ENCODE measurements at regions not wholly inside any gene's neighbourhood (a gene's known extent, or its start where the extent isn't known, plus 50 kb on each side); places are given as distances from the start of the nearest gene placed in this dataset.

GRCh38 chr12:132429946-132430643, 59.9 kb upstream of the FBRSL1 start:
- H3K36me3 Mint-ChIP-seq (ENCODE audit: low read depth): no peaks in the 10 kb centered on the region
- H3K27me3 Mint-ChIP-seq (ENCODE audit: insufficient read depth): no peaks in the 10 kb centered on the region
- H3K4me3 Mint-ChIP-seq: peak overlapping the region; percentile 62
- H3K27ac Mint-ChIP-seq: peak overlapping the region; percentile 40
- intact Hi-C loops (cut with micrococcal nuclease): loop anchor here (1.0 to 2.0 kb wide), 2 partner anchors 15 to 60 kb away; partner anchors contain the start of gene FBRSL1
- DNase-seq (ENCODE audit: low spot score): peak; percentile 66
- peaks cover 6% of the 10 kb centered on the region for H3K9me3 Mint-ChIP-seq
- peaks cover 25% of the 10 kb centered on the region for H3K4me1 Mint-ChIP-seq (ENCODE audit: low read depth)

- H3K4me3 Mint-ChIP-seq: no peak overlapping the region
- H3K27me3 Mint-ChIP-seq (ENCODE audit: insufficient read depth): no peaks in the 10 kb centered on the region
- no peak for DNase-seq (ENCODE audit: low spot score)
- intact Hi-C loops (cut with micrococcal nuclease): no loop called here
- peaks cover 11% of the 10 kb centered on the region for H3K9me3 Mint-ChIP-seq
- H3K36me3 Mint-ChIP-seq (ENCODE audit: low read depth): no peaks in the 10 kb centered on the region
- peaks cover 22% of the 10 kb centered on the region for H3K4me1 Mint-ChIP-seq (ENCODE audit: low read depth)
- no peak overlapping the region for H3K27ac Mint-ChIP-seq
These were observed 60.4 kb upstream of the FBRSL1 start for GRCh38 chr12:132429602-132429945.

DNA sequence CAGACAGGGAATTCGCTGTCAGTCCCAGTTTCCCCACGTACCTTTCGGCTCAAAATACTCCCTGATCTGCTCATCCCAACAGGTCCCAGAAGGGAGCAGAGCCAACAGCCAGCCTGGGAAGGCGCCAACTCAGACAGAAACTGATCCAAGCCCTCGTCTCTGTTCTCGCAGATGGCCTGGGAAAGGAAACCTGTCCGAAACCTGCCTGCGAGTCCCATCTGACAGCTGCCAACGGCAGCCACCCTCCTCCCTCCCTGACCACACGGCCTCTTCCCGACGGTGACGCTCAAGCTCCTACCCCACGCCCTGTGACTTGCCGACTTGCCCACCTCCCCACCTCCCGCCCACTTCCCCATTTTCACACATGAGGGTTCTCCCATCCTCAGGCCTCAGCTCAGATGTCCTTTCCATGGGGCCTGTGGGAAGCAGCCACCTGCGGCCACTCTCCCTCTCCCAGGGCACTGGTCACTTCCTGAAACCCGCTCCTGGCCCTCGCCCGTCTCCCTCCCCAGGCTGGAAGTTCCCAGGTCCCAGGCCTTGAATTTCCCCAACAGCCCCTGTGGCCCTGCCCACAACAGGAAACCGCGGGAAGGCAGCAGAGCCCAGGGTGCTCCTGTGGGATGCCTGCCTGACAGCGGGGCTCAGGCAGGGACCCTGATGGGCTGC, 60.9 kb upstream of the FBRSL1 start:
- intact Hi-C loops (cut with micrococcal nuclease): no loop called here
- Mint-ChIP-seq H3K9me3 (peaks cover 11% of the 10 kb centered on the region), H3K27ac (no peak overlapping the region), H3K27me3 (ENCODE audit: insufficient read depth) (no peaks in the 10 kb centered on the region), H3K4me1 (ENCODE audit: low read depth) (peaks cover 20% of the 10 kb centered on the region), H3K4me3 (no peak overlapping the region), H3K36me3 (ENCODE audit: low read depth) (no peaks in the 10 kb centered on the region)
- no peak for DNase-seq (ENCODE audit: low spot score)

DNA sequence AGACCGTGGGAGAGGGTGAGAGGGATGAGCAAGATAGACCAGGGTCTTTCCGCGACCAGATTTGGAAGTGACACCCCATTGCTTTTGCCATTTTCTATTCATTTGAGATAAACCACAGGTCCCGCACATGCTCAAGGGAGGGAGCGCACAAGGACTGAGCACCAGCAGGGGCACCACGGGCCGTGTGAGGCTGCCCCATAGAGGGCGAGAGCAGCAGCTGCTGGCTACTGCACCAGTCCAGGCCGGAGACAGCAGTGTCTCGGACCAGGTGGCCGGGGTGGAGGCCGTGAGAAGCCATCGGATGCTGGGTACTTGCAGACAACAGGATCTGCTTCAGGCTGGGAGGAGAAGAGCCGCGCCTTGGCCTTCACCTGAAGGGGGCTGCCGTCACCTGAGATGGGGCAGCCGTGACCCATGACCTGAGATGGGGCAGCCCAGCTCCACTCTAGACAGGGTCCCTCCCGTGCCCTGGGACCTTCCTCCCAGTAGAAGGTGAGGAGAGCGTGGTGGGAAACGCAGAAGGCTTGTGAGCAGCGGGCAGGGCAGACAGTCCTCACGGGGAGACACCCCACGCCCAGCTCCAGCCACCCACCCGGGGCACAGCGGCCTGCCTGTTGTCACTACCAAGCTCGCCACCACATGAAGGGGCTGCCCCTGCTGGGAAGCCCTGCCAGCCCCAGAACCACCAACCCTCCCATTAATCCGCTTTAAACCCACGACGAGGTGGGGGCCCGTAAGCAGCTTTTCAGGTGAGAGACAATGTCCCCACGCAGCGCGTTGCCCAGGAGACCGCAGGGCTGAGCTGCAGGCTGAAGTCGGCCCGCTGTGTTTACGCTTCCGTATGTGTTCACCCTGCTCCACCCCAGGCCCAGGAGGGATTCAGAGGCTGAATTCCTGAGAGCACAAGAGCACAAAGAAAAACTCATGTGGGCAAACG, 61.7 kb upstream of the FBRSL1 start:
- no peak overlapping the region for H3K4me3 Mint-ChIP-seq
- DNase-seq (ENCODE audit: low spot score): no peak
- peaks cover 11% of the 10 kb centered on the region for H3K9me3 Mint-ChIP-seq
- H3K4me1 Mint-ChIP-seq (ENCODE audit: low read depth): peaks cover 17% of the 10 kb centered on the region
- H3K27me3 Mint-ChIP-seq (ENCODE audit: insufficient read depth): no peaks in the 10 kb centered on the region
- intact Hi-C loops (cut with micrococcal nuclease): no loop called here
- no peaks in the 10 kb centered on the region for H3K36me3 Mint-ChIP-seq (ENCODE audit: low read depth)
- H3K27ac Mint-ChIP-seq: no peak overlapping the region

- H3K36me3 Mint-ChIP-seq (ENCODE audit: low read depth): no peaks in the 10 kb centered on the region
- intact Hi-C loops (cut with micrococcal nuclease): no loop called here
- peaks cover 23% of the 10 kb centered on the region for H3K4me1 Mint-ChIP-seq (ENCODE audit: low read depth)
- H3K9me3 Mint-ChIP-seq: peaks cover 11% of the 10 kb centered on the region
- DNase-seq (ENCODE audit: low spot score): no peak
- H3K4me3 Mint-ChIP-seq: no peak overlapping the region
- H3K27me3 Mint-ChIP-seq (ENCODE audit: insufficient read depth): no peaks in the 10 kb centered on the region
- no peak overlapping the region for H3K27ac Mint-ChIP-seq
These were observed 62.7 kb upstream of the FBRSL1 start for GRCh38 chr12:132427174-132427768.

- Mint-ChIP-seq H3K27ac (no peak overlapping the region), H3K9me3 (peaks cover 11% of the 10 kb centered on the region), H3K36me3 (ENCODE audit: low read depth) (no peaks in the 10 kb centered on the region), H3K27me3 (ENCODE audit: insufficient read depth) (peaks cover under 1% of the 10 kb centered on the region), H3K4me1 (ENCODE audit: low read depth) (peaks cover 23% of the 10 kb centered on the region), H3K4me3 (no peak overlapping the region)
- DNase-seq (ENCODE audit: low spot score): no peak
- intact Hi-C loops (cut with micrococcal nuclease): no loop called here
These were observed 63.4 kb upstream of the FBRSL1 start for GRCh38 chr12:132426349-132427173.

- Mint-ChIP-seq H3K4me1 (ENCODE audit: low read depth) (peaks cover 17% of the 10 kb centered on the region), H3K9me3 (peaks cover 11% of the 10 kb centered on the region), H3K27ac (no peak overlapping the region), H3K36me3 (ENCODE audit: low read depth) (no peaks in the 10 kb centered on the region), H3K4me3 (no peak overlapping the region), H3K27me3 (ENCODE audit: insufficient read depth) (peaks cover 4% of the 10 kb centered on the region)
- DNase-seq (ENCODE audit: low spot score): no peak
- intact Hi-C loops (cut with micrococcal nuclease): no loop called here
These were observed 65.1 kb upstream of the FBRSL1 start for GRCh38 chr12:132424811-132425210.

- intact Hi-C loops (cut with micrococcal nuclease): no loop called here
- H3K4me1 Mint-ChIP-seq (ENCODE audit: low read depth): peaks cover 9% of the 10 kb centered on the region
- no peaks in the 10 kb centered on the region for H3K36me3 Mint-ChIP-seq (ENCODE audit: low read depth)
- H3K27ac Mint-ChIP-seq: no peak overlapping the region
- H3K4me3 Mint-ChIP-seq: no peak overlapping the region
- no peak for DNase-seq (ENCODE audit: low spot score)
- peaks cover 11% of the 10 kb centered on the region for H3K9me3 Mint-ChIP-seq
- H3K27me3 Mint-ChIP-seq (ENCODE audit: insufficient read depth): peaks cover 6% of the 10 kb centered on the region
These were observed 65.9 kb upstream of the FBRSL1 start for GRCh38 chr12:132423820-132424645.

DNA sequence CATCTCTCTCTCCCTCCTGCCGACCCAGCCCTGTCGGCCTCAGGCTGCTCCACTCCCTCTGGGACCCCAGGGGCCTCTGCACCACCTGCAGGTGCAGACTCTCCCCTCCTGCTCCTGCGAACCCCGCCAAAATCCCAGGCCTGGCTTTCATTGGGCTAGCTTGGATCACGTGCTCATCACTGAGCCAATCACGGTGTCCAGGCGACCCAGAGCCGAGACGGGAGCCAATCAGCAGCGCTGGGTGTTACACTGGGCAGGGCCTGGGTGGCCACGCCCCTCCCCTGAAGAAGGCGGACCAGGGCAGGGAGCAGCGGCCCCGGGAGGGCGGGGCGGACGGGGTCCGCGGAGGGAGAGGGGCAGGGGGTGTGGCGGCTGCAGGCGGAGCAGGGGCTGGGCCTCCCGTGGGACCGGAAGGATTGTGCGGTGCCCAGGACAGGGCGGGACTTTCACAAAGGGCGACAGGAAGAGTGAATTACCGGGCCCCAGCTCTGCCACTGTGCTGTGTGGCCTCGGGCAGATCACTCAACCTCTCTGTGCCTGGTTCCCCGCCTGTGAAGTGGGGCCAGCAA, 66.6 kb upstream of the FBRSL1 start:
- H3K27me3 Mint-ChIP-seq (ENCODE audit: insufficient read depth): peaks cover 6% of the 10 kb centered on the region
- peaks cover 8% of the 10 kb centered on the region for H3K4me1 Mint-ChIP-seq (ENCODE audit: low read depth)
- no peak overlapping the region for H3K27ac Mint-ChIP-seq
- no peak for DNase-seq (ENCODE audit: low spot score)
- no peak overlapping the region for H3K4me3 Mint-ChIP-seq
- peaks cover 11% of the 10 kb centered on the region for H3K9me3 Mint-ChIP-seq
- intact Hi-C loops (cut with micrococcal nuclease): no loop called here
- no peaks in the 10 kb centered on the region for H3K36me3 Mint-ChIP-seq (ENCODE audit: low read depth)

DNA sequence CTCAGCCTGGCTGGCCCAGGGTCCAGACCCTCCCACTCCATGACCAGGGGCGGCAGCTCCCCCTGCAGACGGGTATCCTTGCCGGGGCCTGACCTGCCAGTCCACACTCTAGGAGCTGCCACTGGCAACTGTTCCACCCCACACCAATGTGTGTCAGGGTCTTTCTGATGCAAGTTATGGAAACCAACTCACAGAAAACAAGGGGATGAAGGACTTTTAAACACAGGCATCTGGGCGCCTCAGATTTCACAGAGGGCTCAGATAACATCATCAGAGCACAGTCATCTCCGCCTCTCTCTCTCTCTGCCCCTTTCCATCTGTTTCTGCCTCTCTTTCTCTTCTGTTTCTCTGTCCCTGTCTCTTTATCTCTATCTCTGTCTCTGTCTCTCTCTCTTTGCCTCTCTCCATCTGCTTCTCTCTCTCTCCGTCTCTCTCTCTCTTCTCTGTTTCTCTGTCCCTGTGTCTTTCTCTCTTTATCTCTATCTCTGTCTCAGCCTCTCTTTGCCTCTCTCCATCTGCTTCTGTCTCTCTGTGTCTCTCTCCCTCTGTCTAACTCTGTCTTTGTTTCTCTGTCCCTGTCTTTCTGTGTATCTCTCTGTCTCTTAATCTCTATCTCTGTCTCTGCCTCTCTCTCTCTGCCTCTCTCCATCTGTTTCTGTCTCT, 67.4 kb upstream of the FBRSL1 start:
- H3K9me3 Mint-ChIP-seq: peaks cover 11% of the 10 kb centered on the region
- H3K27ac Mint-ChIP-seq: no peak overlapping the region
- H3K4me3 Mint-ChIP-seq: no peak overlapping the region
- intact Hi-C loops (cut with micrococcal nuclease): no loop called here
- H3K27me3 Mint-ChIP-seq (ENCODE audit: insufficient read depth): peaks cover 6% of the 10 kb centered on the region
- DNase-seq (ENCODE audit: low spot score): no peak
- peaks cover 8% of the 10 kb centered on the region for H3K4me1 Mint-ChIP-seq (ENCODE audit: low read depth)
- H3K36me3 Mint-ChIP-seq (ENCODE audit: low read depth): no peaks in the 10 kb centered on the region

- Mint-ChIP-seq H3K27ac (no peak overlapping the region), H3K36me3 (ENCODE audit: low read depth) (no peaks in the 10 kb centered on the region), H3K4me3 (no peak overlapping the region), H3K4me1 (ENCODE audit: low read depth) (peaks cover 8% of the 10 kb centered on the region), H3K9me3 (peaks cover 11% of the 10 kb centered on the region), H3K27me3 (ENCODE audit: insufficient read depth) (peaks cover 6% of the 10 kb centered on the region)
- no peak for DNase-seq (ENCODE audit: low spot score)
- intact Hi-C loops (cut with micrococcal nuclease): no loop called here
These were observed 67.9 kb upstream of the FBRSL1 start for GRCh38 chr12:132422040-132422380.

All from activated T-helper 1 cell treated with anti-CD3 and anti-CD28 coated beads, Interleukin-12 subunit alpha, Interleukin-12 subunit beta, Interleukin-2, Interleukin-4 antibody, amounts not matched to agents 30 ng/mL and 10 ng/mL and 1 ng/mL, durations not matched to agents 14 hours and 24 hours and 36 hours (primary cell).